HepG2 (cell line): ENCODE measurements at regions not wholly inside any gene's neighbourhood (a gene's known extent, or its start where the extent isn't known, plus 50 kb on each side); places are given as distances from the start of the nearest gene placed in this dataset.

Experiments used
- ARNTL ChIP-seq: sonication (generic); formaldehyde crosslinking; IDR thresholded peaks from 2 replicates; pipeline ENCODE4 v1.4.0; 2020; ENCODE audit warnings: mild to moderate bottlenecking, missing genetic modification reagents
- BCL3 ChIP-seq: sonication (generic); formaldehyde crosslinking; IDR thresholded peaks from 2 replicates; pipeline ENCODE4 v1.5.1; 2020; ENCODE audit warnings: mild to moderate bottlenecking, missing genetic modification reagents, moderate library complexity
- BCL6 ChIP-seq: IDR thresholded peaks from 2 replicates; pipeline ENCODE4 v1.6.1; 2016; ENCODE audit warnings: missing genetic modification reagents, missing compliant biosample characterization
- GABPA ChIP-seq, 2 experiments: IDR thresholded peaks; 2 replicates each; pipeline ENCODE4 v1.6.1; 2011 to 2016; ENCODE audit warnings: low read depth in 2 of 2, low read length in 1 of 2, missing biosample characterization in 1 of 2, missing genetic modification characterization in 1 of 2
- GMEB2 ChIP-seq: IDR thresholded peaks from 2 replicates; pipeline ENCODE4 v1.6.1; 2016; ENCODE audit warnings: missing biosample characterization, missing genetic modification reagents, low read depth
- HNF1A ChIP-seq, 2 experiments: sonication (generic) in 1 of 2; formaldehyde crosslinking in 1 of 2; IDR thresholded peaks; 2 replicates each; pipeline versions ENCODE4 v1.4.0 to v1.6.1; 2016 to 2020; ENCODE audit warnings: borderline replicate concordance in 1 of 2, low read depth in 1 of 2, mild to moderate bottlenecking in 1 of 2, missing genetic modification reagents in 1 of 2
- HNRNPL ChIP-seq: fragments of 200-400 bp; formaldehyde crosslinking; IDR thresholded peaks from 2 replicates; pipeline ENCODE4 v1.6.1; 2017; ENCODE audit warnings: mild to moderate bottlenecking, low read depth, low read length
- HOXA9 ChIP-seq: sonication (generic); formaldehyde crosslinking; IDR thresholded peaks from 2 replicates; pipeline ENCODE4 v1.8.1; 2022; ENCODE audit warnings: missing genetic modification reagents, mild to moderate bottlenecking, moderate library complexity, borderline replicate concordance
- PAX8 ChIP-seq: sonication (generic); formaldehyde crosslinking; IDR thresholded peaks from 2 replicates; pipeline ENCODE4 v1.8.0; 2022; ENCODE audit warnings: mild to moderate bottlenecking, missing genetic modification reagents, borderline replicate concordance
- SOX5 ChIP-seq: IDR thresholded peaks from 2 replicates; pipeline ENCODE4 v1.6.1; 2016; ENCODE audit warnings: borderline replicate concordance
- TFAP4 ChIP-seq: sonication (generic); IDR thresholded peaks from 2 replicates; pipeline ENCODE4 v1.6.1; 2016; ENCODE audit warnings: low read depth, borderline replicate concordance
- TFE3 ChIP-seq: IDR thresholded peaks from 2 replicates; pipeline ENCODE4 v1.6.1; 2016
- ZFP37 ChIP-seq: sonication (generic); formaldehyde crosslinking; IDR thresholded peaks from 2 replicates; pipeline ENCODE4 v1.4.0; 2020; ENCODE audit warnings: missing genetic modification reagents, borderline replicate concordance
- ZNF101 ChIP-seq: sonication (generic); formaldehyde crosslinking; IDR thresholded peaks from 2 replicates; pipeline ENCODE4 v1.4.0; 2020; ENCODE audit warnings: mild to moderate bottlenecking, low read depth, missing genetic modification reagents, borderline replicate concordance
- ZNF160 ChIP-seq: sonication (generic); formaldehyde crosslinking; IDR thresholded peaks from 2 replicates; pipeline ENCODE4 v1.8.0; 2022; ENCODE audit warnings: mild to moderate bottlenecking, inconsistent platforms, missing genetic modification reagents
- ZNF232 ChIP-seq: sonication (generic); formaldehyde crosslinking; IDR thresholded peaks from 2 replicates; pipeline ENCODE4 v1.4.0; 2020; ENCODE audit warnings: missing genetic modification reagents, borderline replicate concordance
- ZNF263 ChIP-seq: sonication (generic); formaldehyde crosslinking; IDR thresholded peaks from 2 replicates; pipeline ENCODE4 v1.4.0; 2020; ENCODE audit warnings: missing genetic modification reagents
- ZNF451 ChIP-seq: sonication (generic); formaldehyde crosslinking; IDR thresholded peaks from 2 replicates; pipeline ENCODE4 v1.5.0; 2020; ENCODE audit warnings: mild to moderate bottlenecking, missing genetic modification reagents
- ZNF577 ChIP-seq: sonication (generic); formaldehyde crosslinking; IDR thresholded peaks from 2 replicates; pipeline ENCODE4 v1.4.0; 2020; ENCODE audit warnings: mild to moderate bottlenecking, low read depth, missing genetic modification reagents, borderline replicate concordance

- TF ChIP-seq HNF1A (IDR thresholded peaks at IDR 0.05; ENCODE audit: low read depth) = no peak
- no peak for TF ChIP-seq HNF1A (CRISPR knock-in tag; IDR thresholded peaks at IDR 0.05; ENCODE audit: borderline replicate concordance)
- no peak for TF ChIP-seq ZNF160 (CRISPR knock-in tag)
- peak; percentile 39 for TF ChIP-seq BCL6
- 0 out of 2 replicates have a peak, but pooled peaks have one; percentile 32 for TF ChIP-seq BCL3
- no peak for TF ChIP-seq ARNTL
- no peak for TF ChIP-seq TFE3 (CRISPR knock-in tag)
- TF ChIP-seq PAX8 (CRISPR knock-in tag) = no peak
- TF ChIP-seq HOXA9 (CRISPR knock-in tag) = no peak
- no peak for TF ChIP-seq ZFP37 (CRISPR knock-in tag)
- TF ChIP-seq HNRNPL = no peak
- TF ChIP-seq GABPA (IDR thresholded peaks at IDR 0.05; ENCODE audit: low read depth, low read length) = no peak
- TF ChIP-seq GABPA (CRISPR knock-in tag; IDR thresholded peaks at IDR 0.05; ENCODE audit: low read depth) = no peak
- TF ChIP-seq ZNF263 (CRISPR knock-in tag) = no peak
- TF ChIP-seq GMEB2 (CRISPR knock-in tag) = no peak
- no peak for TF ChIP-seq TFAP4
- no peak; the same call in 1 of the 2 replicates for TF ChIP-seq ZNF451
- no peak for TF ChIP-seq SOX5 (CRISPR knock-in tag)
- no peak for TF ChIP-seq ZNF101 (CRISPR knock-in tag)
- no peak for TF ChIP-seq ZNF577 (CRISPR knock-in tag)
- TF ChIP-seq ZNF232 (CRISPR knock-in tag) = no peak
These were observed 153.8 kb downstream of the CEBPB start (continued) for GRCh38 chr20:50344232-50345071.
